GM12873 (cell line): ENCODE measurements at regions not wholly inside any gene's neighbourhood (a gene's known extent, or its start where the extent isn't known, plus 50 kb on each side); places are given as distances from the start of the nearest gene placed in this dataset.

Experiments
- TF ChIP-seq, protein P1 (sequence below): IDR thresholded peaks from 2 replicates; pipeline ENCODE4 v1.5.1; 2012; ENCODE audit warnings: low read depth, mild to moderate bottlenecking, moderate library complexity, low read length, control low read depth; ENCODE audit not compliant: insufficient read depth; ENCODE audit errors: missing control alignments

- TF ChIP-seq, protein P1, sequence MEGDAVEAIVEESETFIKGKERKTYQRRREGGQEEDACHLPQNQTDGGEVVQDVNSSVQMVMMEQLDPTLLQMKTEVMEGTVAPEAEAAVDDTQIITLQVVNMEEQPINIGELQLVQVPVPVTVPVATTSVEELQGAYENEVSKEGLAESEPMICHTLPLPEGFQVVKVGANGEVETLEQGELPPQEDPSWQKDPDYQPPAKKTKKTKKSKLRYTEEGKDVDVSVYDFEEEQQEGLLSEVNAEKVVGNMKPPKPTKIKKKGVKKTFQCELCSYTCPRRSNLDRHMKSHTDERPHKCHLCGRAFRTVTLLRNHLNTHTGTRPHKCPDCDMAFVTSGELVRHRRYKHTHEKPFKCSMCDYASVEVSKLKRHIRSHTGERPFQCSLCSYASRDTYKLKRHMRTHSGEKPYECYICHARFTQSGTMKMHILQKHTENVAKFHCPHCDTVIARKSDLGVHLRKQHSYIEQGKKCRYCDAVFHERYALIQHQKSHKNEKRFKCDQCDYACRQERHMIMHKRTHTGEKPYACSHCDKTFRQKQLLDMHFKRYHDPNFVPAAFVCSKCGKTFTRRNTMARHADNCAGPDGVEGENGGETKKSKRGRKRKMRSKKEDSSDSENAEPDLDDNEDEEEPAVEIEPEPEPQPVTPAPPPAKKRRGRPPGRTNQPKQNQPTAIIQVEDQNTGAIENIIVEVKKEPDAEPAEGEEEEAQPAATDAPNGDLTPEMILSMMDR = no peak
These were observed 122.9 kb upstream of the IL12B start for GRCh38 chr5:159453209-159453608.

DNA sequence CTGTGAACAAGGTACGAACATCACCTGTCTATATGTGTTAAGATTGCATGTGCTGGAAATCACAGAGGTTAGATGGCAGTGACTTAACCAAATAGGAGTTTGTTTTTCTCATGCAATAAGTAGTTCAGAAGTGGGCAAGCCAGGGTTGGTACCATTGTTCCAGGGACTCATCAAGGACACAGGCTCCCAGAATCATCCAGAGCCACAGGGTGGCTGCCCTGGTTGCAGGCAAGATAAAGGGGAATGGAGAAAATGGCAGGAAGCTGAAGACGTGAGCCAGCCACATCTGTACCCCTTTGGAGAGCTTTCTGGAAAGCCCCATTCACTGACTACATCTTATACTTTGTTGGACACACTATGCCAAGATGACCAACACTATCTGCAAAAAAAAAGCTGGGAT is 126.0 kb upstream of the IL12B start:
- TF ChIP-seq, protein P1 = no peak

DNA sequence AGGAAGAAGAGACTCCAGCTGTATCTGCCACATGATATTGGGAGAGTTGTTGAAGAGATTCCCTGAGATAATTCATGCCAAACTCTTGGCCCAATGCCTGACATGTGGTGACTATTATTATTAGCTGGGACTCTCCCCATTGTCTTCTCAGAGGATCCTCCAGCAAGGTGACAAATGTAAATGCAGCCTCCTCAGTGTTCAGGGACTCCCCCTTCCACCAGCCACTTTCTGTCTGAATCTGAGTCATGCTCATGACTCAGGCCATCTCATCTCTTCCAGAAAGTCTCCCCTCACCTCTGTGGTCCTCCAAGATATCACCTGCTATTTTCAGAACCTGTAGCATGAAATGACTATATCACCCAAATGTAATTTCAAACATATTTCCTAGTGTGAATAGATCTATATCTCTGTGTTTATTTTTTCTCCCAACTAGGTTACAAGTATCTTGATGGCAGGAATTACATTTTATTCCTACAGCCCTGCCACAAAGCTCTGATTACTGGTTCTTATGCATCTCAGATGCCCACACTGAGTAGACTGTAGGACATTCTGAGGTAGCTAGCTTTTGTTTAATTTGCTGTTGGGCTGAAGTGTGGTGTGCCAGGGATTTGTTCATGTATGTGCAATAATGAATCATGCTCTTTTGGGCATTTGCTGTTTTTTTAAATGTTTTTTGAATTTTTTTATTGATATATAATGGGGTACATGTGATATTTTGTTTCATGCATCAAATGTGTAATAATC is 126.6 kb upstream of the IL12B start:
- TF ChIP-seq, protein P1 = no peak

DNA sequence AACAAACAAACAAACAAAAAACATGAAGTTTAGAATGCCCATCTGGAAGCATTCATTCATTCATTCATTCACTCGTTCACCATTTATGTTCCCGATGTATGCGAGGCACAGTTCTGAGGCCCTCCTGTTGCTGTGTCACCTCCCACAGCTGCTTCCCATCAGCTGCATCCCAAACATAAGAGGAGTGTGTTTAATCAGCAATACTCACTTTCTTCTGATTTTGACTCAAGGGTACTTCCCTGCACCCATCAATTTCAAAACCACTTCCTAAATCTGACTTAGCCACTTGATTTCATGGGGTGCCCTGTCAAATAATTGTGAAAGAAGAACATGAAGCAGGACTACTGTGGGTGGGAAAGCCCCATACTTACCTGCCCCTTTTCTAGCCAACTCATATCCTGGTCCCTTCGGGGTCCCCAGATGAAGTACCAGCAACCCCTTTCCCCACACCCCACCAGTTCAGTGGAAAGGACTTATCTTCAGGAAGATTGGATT is 128.0 kb upstream of the IL12B start:
- TF ChIP-seq, protein P1 = no peak

DNA sequence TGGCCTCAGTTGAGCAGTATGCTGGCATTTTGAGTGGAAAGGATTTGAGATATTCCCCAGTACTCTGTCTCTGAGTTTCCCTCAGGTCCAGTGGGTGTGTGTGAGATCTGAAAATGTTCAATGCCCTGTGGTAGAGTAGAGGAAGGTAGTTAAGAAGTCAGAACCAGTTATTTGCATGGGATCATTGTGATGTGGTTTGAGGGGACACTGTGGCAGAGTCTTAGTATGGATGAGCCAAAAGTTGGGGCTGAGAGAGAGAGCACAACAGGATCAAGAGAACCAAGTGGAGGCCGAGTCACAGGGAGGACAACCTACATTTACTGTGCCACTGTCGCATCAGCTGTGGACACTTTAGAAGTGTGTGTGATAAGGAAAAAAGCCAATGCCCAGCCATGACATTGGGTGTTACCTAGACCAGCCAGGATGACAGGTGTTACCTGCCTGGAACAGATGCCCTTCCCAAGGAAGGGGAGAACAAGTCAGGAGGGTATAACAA is 128.9 kb upstream of the IL12B start:
- TF ChIP-seq, protein P1 = no peak

DNA sequence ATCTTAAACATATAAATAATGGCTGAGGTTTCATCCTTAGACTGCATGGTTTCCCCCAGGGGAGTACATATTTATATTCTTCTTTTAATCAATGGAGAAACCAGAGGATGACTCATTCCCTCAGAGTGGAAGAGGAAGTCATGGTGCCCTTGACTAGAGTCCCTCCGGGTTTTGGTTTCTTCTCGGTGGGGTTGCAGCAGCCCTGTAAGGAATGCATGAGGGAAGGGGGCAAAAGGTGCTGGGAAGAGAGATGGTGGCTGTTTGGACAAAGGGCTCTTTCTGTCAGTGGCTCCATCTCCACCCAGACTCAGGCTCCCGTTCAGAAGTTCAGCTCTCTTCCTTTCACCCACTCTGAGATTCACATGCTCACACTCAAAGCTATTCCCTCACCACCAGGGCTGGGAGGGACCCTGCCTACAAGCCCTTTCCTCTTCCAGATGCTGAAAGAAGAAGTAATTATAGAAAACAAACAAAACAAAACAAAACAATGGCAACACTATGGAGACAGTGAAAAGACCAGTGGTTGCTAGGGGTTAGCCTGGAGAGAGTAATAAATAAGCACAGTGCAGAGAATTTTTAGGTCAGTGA is 129.8 kb upstream of the IL12B start:
- TF ChIP-seq, protein P1 = no peak

DNA sequence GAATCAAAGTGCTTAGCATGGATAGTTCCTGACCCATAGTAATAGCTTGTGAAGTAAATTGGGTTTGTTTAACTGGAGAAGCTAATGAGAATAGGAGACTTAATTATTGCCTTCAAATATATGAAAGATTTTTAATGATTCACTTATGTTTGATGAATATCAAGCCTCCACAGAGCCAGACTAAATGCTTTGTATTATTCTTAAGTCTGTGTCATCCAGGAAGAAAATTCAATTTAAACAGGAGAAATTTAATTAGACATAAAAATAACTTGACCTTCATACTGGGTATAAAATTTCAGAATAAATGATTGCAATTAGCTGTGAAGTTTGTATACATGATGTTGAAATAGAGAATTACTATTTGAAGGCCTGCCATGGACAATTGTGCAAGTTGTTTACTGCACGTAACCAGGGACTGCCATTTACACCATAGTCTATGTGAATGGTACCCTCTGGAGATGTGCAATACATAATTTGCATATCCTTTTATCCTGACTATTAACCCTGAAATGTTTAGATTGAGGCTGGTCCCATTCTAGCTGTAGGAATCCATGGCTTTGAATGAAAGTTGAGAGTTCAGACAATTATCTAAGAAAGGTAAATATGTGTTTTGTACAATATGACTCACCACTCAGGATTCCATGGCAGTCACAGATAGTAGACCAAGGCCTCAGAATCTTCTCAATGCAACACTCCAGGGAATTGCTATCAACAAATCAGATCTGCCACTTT is 133.5 kb upstream of the IL12B start:
- TF ChIP-seq, protein P1 = no peak
